Vagina (tissue), 2 donors: ENCODE measurements at regions not wholly inside any gene's neighbourhood (a gene's known extent, or its start where the extent isn't known, plus 50 kb on each side); places are given as distances from the start of the nearest gene placed in this dataset.

Experiments used
- CTCF ChIP-seq, 3 experiments: fragments of 450-650 bp in 2 of 3; fragments of 200-600 bp in 1 of 3; sonication (generic) in 1 of 3; IDR thresholded peaks; one replicate each; pipeline ENCODE4 v1.5.1; 2017 to 2019; ENCODE audit warnings: antibody characterized with exemption in 3 of 3, mild to moderate bottlenecking in 2 of 3, moderate library complexity in 2 of 3
- POLR2A ChIP-seq, 2 donors: fragments of 450-650 bp; IDR thresholded peaks; one replicate each; pipeline ENCODE4 v1.6.1; 2017; ENCODE audit warnings: antibody characterized with exemption in 2 of 2, mild to moderate bottlenecking in 2 of 2, moderate library complexity in 2 of 2

DNA sequence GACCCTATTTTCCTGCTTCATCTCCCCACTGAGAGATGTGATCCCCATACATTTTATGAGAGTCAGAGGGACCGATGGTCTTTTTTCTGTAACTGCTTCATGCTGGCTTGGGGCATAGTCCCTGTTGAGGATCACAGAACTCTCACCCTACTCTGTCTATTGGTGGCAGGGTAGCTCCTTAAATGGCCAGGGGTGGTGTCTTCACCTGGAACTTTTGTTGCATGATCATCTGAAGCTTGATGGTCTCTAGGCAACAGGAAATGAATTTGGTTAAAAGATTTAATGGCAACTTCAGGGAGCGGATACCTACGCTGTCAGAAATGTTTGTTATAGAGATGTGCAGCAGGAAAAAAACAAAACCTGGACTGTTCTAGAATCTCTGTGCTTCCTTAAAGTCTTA is 87.0 kb upstream of the GLIS3 start:
- TF ChIP-seq CTCF (IDR thresholded peaks at IDR 0.05) (no peak), POLR2A (IDR thresholded peaks at IDR 0.05) (no peak)
